NCI-H1417 treated with DMSO at 0.1 percent for 48 hours (cell line): ENCODE measurements at regions not wholly inside any gene's neighbourhood (a gene's known extent, or its start where the extent isn't known, plus 50 kb on each side); places are given as distances from the start of the nearest gene placed in this dataset.

Experiments used
- DNase-seq: peaks from one replicate; lab custom pipeline; 2025; lab: John Stamatoyannopoulos, UW

DNA sequence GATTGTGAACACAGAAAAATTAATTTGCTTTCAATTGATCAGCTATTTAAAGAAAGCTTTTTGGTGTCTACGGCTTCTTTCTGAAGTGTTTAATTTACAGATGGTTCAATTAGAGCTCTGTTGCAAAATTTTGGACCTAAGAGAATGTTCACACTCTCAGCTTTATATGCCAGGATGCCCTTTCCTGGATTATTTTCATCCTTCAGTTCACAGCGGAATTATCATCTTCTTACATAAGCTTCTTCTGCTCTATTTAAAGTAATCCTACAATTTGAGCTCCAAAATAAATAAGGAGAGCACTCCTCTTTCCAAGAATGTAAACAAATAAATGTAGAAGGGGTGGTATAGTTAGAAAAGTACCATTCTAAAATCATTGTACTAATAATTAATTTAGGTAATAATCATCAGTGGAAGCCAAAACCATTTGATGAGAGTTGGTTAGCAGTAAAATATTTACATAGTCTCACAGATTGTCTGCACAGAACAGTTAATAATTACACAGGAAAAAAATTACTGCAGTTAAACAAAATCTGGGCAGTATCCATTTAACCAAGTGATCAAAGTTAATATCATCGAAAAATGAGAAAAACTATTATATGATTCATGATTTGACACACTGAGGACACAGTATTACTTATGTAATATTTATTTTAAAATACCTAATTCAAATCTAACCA lies 298.0 kb upstream of the TMEM229A start:
- no peak for DNase-seq

DNA sequence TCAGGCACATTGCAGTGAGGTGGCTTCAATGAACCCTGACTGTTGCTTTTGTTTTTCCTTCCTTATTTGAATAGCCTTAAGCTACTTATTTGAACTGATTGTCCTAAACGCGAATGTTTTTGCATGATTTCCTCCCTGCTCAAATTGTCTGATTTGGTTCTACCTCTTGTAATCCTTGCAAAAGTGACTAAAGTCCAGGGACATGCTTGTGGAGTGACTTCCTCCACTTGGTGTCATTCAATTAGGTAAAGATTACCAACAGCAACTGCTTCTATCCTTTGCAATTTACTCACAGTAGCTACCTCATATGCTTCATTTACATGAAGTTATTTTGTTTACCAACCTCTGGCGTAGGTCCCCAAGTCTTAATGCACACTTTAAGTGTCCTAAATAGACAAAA lies 295.9 kb upstream of the TMEM229A start:
- no peak for DNase-seq

DNA sequence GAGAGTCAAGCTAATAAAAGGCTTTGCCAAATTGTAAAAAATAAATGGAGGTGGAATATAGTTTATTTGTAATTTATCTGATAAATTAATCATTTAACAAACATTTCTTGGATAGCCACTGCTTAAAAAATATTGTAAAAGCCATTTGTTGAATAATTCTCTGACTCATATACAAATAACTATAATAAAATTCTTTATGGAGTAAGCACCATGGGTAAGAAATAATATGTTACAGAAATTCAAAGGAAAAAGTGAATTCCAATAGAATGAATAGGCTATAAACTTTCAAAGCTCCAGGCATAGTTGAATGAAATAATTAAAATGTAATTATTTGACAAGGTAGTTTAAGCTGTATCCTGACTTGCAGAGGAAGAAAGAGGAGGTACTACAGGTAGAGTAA lies 291.4 kb upstream of the TMEM229A start:
- no peak for DNase-seq

DNA sequence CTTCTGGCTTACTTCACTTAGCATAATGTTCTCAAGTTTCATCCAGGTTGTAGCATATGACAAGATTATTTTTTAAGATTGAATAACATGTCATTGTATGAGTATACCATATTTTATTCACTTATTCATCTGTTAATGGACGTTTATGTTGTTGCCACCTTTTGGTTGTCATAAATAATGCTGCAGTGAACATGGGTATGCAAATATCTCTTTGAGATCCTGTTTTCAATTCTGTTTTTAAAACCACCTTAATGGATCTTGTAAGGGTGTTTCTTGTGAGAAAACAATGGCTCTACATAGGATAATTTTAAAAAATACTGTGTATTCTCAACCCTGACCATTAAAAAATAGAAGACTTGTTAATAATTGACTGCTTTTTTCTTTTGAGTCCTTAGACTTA lies 290.7 kb upstream of the TMEM229A start:
- DNase-seq = no peak

DNA sequence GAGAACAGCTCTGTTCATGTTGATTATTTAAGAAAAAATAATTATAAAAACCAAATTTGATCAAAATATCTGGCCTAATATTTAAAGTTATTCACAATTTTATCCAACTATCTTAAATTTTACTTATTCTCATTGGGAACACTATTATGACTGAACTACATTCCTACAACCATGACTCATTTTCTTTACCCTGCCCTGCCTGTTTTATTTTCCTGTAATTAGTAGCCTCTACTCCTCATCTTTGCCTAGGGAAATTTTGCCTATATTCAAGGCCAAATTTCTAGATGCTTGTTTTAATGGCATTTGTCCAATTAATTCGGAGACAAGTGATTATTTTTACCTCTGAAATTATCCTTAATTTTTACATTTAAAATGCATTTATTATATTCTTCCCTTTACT lies 289.7 kb upstream of the TMEM229A start:
- DNase-seq = no peak

DNA sequence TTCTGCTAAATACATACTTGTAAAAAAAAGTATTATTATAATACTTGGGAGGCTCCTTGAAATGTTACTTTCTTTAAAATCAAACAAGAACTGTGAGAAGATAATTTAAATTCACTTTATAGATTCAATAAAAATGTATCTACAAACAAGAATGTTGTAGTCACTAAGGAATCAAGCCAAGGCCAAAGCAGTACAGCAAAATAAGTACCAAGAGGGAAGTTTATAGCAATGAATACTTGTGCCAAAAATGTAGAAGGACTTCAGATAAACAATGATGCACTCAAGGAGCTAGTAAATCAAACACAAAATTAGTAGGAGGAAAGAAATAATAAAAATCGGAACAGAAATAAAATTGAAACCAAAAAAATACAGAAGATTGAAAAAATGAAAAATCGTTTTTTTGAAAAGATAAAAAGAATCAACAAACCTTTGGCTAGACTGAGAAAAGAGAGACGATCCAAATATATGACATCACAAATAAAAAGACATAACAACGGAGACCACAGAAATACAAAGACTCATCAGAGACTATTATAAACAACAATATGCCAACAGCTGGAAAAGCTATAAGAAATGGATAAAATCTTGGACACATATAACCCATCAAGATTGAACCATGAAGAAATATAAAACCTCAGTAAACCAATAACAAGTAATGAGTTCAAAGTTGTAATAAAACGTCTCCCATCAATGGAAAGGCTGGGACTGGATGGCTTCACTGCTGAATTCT lies 286.0 kb upstream of the TMEM229A start:
- no peak for DNase-seq

DNA sequence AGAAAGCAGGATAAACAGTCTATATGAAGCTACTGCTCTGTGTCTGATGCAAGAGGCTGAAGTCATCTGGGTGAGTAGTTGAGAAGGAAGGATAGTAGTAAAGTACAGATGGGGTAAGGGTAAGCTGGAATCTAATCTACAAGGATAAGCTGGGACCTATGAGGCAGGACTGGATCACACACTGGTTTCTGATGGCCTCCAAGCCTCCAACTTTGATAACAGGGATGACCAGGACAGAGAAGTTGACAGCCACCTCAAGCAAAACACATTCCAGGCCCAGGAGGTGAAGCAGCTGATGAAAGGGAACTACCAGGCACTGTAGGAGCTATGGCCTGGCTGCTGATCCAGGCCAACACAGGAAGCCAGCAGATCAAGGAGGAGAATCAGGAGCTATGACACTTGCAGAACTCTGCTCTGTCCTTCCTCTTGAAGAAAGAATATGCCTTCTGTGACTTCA lies 278.1 kb upstream of the TMEM229A start:
- DNase-seq = no peak

DNA sequence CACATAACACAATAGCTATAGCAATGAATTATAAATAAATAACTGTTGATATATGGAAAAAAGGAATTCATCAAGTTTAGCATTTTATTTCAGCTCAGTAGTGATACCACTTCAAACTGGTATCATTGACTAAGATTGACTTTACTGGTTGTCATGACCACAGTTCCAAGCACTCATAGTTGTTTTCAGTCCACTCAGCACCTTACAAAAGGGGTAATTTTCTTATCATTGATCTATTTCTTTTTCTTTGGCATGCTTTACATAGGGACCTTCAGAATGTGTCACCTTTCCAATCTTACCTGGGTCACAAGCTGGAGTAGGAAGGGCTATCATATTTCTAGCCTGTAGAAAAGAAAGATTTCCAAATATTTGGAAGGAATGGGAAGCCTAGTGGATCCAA lies 275.5 kb upstream of the TMEM229A start:
- DNase-seq = no peak

DNA sequence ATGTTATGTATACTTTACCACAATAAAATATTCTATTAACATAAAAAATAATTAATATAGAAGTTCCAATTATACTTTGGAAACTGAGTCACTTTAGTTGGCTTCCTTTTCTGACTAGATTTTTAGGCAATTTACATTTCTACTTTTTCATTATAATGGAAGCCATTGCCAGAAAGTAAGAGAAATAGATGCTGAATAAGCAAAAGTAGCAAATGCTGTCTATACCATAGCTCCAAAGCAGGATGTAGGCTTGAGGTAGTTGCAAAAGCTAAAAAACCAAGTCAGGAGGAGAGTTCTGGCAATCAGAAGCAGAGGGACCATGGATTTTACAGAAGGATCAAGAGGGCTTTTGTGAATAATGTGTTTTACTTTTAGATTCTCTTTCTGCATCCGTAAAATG lies 262.4 kb upstream of the TMEM229A start:
- no peak for DNase-seq

DNA sequence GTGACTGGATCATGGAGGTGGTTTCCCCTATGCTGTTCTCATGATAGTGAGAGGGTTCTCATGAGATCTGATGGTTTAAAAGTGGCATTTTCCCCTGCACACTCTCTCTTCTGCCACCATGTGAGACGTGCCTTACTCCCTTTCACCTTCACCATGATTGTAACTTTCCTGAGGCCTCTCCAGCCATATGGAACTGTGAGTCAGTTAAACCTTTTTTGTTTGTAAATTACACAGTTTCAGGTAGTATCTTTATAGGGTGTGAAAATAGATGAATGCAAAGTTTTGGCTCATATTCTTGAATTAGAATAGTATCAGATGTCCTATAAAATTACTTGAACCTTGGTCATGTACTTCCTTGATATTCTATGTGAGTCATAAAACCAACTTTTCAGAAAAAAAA lies 252.1 kb upstream of the TMEM229A start:
- DNase-seq = no peak

DNA sequence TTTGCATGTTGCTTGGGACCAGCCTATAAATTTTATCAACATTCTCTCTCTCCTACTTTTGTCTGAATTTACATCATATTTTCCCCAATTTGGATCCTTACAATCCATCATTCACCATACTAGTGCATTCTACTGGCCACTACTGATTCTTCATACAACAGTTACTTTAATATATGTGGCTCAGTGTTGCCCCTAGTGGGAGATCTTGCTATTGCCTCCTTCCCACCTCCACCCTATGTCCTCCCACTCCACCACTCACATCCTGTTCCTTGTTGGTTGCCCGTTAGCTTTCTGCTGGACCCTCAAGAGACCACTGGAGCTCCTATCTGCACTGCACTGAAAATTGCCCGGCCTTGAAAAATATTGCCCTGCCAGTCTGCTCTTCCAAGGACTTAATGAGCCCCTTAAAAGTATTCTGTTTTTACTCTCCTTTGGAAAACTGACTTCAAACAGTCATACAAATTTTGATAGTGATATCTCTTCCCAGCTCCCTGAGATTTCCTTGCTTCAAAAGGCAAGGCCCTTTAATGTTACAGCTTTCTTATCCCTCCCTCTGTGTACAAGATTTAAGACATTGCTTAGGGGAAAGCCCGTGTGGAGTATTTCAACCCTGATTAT lies 243.2 kb upstream of the TMEM229A start:
- DNase-seq = no peak

DNA sequence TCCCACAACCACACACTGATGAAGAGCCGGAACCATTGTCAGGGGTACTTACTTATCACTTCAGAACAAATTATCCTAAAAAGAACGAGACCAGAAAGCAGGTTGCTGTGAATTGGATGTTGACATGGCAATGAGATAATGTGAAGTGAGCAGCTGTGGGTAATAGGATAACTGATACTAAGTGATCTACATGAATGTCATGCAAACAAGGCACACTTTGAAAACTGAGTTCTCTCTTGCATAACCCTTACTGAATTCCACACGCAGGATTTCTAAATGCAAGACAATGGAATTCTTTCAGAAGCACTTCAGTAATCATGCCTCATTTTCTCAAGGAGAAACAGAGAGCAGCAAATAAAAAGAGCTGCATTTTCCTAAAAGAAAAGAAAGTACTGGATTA lies 242.5 kb upstream of the TMEM229A start:
- no peak for DNase-seq

DNA sequence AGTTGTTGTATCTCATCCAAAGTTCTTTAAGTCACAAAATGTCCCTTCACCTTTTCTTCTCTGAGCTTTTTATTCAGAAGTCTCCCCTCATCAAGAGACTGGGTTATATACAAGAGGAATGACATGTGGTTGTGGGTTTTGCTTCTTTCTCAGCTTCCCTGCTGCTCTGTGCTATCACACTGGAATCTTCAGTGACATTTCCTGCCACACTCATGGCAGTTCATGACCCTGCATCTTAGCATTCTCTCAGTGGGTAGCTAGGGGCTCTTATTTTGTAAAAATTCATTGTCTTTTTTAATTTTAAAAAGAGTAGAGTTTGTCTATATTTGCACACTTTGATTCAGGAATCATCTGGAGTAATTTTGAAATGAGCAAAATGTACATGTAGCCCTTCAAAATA lies 236.9 kb upstream of the TMEM229A start:
- no peak for DNase-seq

DNA sequence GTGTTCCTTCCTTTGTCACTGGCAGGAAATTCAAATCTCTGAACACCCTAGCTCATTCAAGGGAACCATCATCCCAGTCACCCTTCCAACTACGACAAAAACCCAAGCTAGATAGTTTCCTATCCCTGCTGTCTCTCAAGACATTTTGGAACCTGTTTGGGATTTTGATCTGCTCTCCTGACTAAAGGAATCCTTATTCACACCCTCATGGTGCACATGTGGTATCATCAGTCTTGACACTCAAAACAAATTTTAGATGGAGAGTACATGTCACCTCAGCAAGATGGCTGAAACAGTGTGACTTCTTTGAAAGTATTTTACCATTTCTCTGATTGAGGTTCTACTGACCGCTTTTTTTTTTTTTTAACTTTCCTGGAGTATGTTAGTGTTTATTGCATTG lies 234.3 kb upstream of the TMEM229A start:
- DNase-seq = no peak

DNA sequence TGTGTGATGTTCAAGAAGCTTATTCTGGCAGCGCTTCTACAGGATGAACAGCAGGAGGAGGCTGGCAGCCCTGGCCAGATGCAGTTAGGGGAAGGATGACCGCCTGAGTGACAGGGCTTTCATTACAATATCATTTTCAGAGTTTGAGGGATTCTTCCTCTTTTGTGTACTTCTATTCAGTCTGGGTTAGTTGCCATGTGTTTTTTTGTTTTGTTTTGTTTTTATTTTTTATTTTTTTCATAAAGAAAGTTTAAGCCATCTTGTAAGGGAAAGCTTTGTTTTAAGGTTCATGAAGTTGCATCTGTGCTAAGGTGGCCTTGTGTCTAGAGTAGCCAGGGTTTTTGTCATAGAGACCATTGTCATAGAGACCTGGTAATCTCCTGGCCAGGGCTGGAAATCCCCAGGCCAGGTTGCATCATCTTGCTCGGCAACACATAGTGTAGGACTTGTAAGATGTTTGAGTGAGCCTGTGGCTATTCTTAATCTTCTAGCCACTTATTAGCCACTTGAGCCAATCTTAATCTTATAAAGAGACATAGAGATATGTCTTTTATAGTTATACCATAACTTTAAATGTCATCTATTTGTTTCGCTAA lies 230.5 kb upstream of the TMEM229A start:
- DNase-seq = no peak

DNA sequence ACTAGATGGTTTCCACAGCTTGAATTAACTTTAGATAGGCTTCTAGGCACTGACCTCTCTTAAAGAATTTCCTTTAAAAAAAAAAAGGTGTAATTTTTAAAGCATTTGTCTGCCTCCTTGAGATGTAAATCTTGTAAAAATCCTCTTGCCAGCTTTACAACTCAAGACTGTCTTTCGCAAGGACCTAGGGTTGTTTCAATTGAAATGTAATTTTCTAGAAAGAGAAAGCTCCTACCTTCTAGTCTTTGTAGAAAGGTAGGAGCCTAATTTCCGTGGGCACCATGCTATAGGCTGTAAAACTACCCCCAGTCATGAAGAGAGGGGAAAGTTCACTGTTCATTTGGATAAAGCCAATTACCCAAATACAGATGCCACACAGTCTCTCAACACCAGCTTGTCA lies 228.8 kb upstream of the TMEM229A start:
- DNase-seq = no peak

DNA sequence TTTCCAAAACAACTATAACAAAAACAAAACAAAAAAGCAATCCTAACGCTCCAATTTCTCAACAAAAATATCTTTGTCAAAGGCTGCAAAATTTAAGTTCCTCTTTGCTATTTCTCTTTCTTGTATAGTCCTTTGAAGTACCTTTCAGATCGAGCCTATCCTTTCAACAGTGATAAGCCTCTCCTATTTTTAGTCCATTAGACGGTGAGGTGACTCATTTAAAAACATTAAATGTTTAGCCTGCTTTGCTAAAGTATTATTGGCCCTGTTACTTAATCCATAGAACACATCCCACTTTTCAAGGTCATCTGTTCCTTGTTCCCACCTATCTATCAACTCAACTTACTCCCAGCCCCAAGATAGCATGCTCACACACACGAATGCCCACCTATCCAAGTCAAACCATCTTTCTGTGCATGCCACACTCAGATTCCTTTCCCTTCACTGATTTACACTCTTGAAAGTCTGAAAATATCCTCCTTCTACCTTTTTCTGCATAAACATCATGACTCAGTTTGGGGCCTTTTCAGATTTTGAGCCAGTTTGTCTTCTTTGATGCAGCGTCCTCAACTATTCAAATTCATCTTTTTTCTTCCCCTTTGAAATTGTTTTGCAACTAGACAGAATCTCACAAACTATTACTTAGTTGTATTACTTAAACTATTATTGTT lies 224.9 kb upstream of the TMEM229A start:
- no peak for DNase-seq

DNA sequence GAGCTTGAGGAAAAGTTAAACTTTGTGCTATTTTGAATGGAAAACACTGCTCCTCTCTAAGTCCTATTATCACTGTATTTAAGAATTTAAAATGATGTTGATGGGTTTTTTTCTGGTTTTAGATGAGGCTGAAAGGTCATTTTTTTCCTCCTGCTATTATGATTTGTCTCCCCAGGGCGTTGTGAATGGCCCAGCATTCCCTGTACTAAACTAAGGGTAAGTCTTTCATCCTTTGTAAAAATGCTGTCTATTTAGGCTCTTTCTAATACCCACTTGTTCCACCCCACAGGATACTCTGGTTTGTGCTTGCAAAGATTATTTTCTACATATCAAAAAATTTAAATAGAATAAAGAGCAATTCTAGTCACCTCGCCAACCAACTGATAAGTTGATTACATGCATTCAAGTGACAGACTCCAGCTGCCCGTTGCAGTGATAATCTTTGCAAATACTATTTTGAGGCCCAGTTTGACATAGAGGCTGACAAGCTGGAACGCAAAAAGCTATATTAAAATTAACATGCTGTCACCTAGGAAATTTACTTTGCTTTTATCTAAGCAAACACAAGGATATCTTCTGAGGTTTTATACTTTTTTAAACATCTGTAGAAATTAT lies 222.3 kb upstream of the TMEM229A start:
- DNase-seq = no peak

DNA sequence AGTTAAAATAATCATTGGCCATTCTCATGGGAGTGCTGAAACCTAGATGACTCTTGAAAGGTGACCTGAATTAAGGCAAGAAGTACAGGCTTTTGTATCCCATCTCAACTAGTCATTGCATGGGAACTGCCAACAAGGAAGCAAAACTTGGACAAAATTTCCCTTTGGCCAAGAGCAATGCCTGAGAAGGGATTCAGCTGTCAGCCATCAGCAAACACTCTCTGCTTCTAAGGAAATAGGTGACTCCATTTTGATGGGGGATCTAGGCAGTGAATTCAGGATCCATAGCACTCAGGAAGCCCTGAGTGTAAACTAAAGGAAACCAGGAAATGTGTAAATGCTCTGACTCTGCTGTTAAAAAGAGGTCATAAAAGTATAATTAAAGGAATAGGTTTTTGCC lies 221.5 kb upstream of the TMEM229A start:
- no peak for DNase-seq

DNA sequence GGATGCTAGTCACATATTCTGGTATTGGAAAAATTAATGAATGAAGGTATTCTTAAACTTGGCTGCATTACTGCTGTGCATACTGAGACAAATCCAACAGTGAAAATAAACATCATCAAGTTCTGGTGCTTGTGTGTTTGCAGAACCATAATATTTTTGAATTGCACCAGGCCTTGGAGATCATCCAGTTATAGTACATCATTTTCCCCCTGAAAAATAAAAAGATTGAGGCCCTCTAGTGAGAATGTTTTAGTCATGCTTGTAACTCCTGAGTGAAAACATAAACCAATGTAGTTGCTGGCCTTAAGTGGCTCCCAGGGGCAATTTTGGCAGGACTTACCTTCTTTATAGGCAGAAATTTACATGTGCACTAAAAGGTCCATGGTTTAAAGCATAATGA lies 218.8 kb upstream of the TMEM229A start:
- DNase-seq = no peak

DNA sequence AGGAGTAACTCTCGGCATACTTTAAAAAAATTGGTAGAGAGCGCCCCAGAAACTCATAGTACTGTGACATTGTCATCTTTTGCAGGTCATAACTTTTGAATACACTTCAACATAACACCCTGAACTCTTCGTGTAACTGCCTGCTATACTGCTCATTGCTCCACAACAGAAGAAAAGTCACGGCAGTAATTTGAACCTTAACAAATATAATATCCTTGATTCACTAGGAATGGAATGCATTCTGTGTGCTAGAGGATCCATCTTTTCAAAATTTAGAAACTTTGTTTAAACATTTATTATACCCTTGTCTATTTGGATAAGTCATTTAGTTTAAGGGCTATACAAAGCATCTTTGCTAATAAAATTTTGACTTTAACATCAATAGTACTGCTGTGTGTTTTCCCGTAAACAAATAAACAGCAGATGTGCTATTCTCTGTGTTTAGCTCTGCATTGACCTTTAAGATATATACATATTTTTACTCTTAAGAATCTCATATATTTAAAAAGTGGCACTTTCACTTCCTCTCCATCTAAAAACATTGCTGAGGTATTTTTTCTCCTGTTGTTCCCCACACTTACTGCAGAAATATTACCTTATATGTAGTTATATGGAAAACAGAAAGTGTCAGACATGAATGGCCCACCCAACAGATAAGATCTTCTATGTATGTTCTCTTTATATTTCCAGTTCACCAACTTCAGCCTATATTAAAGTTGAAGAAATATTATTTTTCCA lies 217.6 kb upstream of the TMEM229A start:
- no peak for DNase-seq
